Common myeloid progenitor, CD34-positive (primary cell): ENCODE measurements at regions not wholly inside any gene's neighbourhood (a gene's known extent, or its start where the extent isn't known, plus 50 kb on each side); places are given as distances from the start of the nearest gene placed in this dataset.
"Not testable (repeated sequence)": the region's sequence is repeated elsewhere in the genome, so short reads cannot be mapped to it uniquely, and the experiment has no call there.

Experiments
- CTCF ChIA-PET: fragments of 350-600 bp; sonication (Branson Sonifier 250); formaldehyde crosslinking; loops from one replicate; lab custom pipeline; 2021; ENCODE audit warnings: antibody characterized with exemption; lab: Charles Lee
- POLR2A ChIA-PET: fragments of 350-600 bp; sonication (Branson Sonifier 250); formaldehyde crosslinking; loops from one replicate; lab custom pipeline; 2021; ENCODE audit warnings: antibody characterized with exemption; lab: Charles Lee
- DNase-seq, 3 donors: peaks; one replicate each; pipeline versions ENCODE4 v3.0.0 to v3.0.0-alpha.2; 2013
- H3K27ac ChIP-seq, 2 experiments: 1 replicate in 1 of 2; 2 replicates in 1 of 2; pipeline ENCODE4 v1.7.0; 2013; ENCODE audit warnings: inconsistent platforms in 2 of 2, low read length in 2 of 2, mild to moderate bottlenecking in 2 of 2, low read depth in 1 of 2, moderate library complexity in 1 of 2; ENCODE audit not compliant: severe bottlenecking in 2 of 2, insufficient read depth in 1 of 2, poor library complexity in 1 of 2
- H3K27me3 ChIP-seq, 5 experiments: replicated peaks in 2 of 5; 1 replicate in 3 of 5; 2 replicates in 2 of 5; pipeline versions ENCODE4 v1.6.1 to v1.7.0; 2013; ENCODE audit warnings: low read length in 4 of 5, mild to moderate bottlenecking in 2 of 5, moderate library complexity in 2 of 5, inconsistent platforms in 1 of 5; ENCODE audit not compliant: insufficient read depth in 5 of 5, control insufficient read depth in 4 of 5
- H3K36me3 ChIP-seq, 4 experiments: 1 replicate in 2 of 4; 2 replicates in 2 of 4; pipeline versions ENCODE4 v1.6.1 to v1.7.0; 2013; ENCODE audit warnings: low read length in 3 of 4, control low read depth in 1 of 4, mild to moderate bottlenecking in 1 of 4; ENCODE audit not compliant: control insufficient read depth in 4 of 4, insufficient read depth in 4 of 4
- H3K4me1 ChIP-seq, 4 experiments: 1 replicate in 3 of 4; 2 replicates in 1 of 4; pipeline versions ENCODE4 v1.6.1 to v1.7.1; 2013; ENCODE audit warnings: low read length in 3 of 4, mild to moderate bottlenecking in 3 of 4, control low read depth in 1 of 4, inconsistent platforms in 1 of 4, moderate library complexity in 1 of 4; ENCODE audit not compliant: control insufficient read depth in 4 of 4, insufficient read depth in 4 of 4; ENCODE audit errors: control extremely low read depth in 1 of 4
- H3K4me3 ChIP-seq, 7 experiments: 1 replicate in 4 of 7; 2 replicates in 3 of 7; pipeline versions ENCODE4 v1.5.1 to v1.7.0; 2013; ENCODE audit warnings: mild to moderate bottlenecking in 7 of 7, low read length in 6 of 7, moderate library complexity in 6 of 7, inconsistent platforms in 2 of 7, low read depth in 2 of 7, control low read depth in 1 of 7; ENCODE audit not compliant: insufficient read depth in 4 of 7, control insufficient read depth in 1 of 7; ENCODE audit errors: extremely low read depth in 1 of 7
- H3K9me3 ChIP-seq, 5 experiments: 1 replicate in 4 of 5; 2 replicates in 1 of 5; pipeline versions ENCODE4 v1.6.1 to v1.7.1; 2013; ENCODE audit warnings: low read length in 4 of 5, mild to moderate bottlenecking in 2 of 5, inconsistent platforms in 1 of 5, low read depth in 1 of 5, moderate library complexity in 1 of 5; ENCODE audit not compliant: control insufficient read depth in 4 of 5, insufficient read depth in 2 of 5; ENCODE audit errors: control extremely low read depth in 1 of 5
- WGBS: methylation state at CpG from one replicate; pipeline ENCODE4 v1.1.5; 2013; ENCODE audit not compliant: insufficient coverage; 5-methylcytosine and 5-hydroxymethylcytosine counted together

- Histone ChIP-seq H3K27me3 (peaks cover 0 to 3% (median 0%) of the 10 kb centered on the region in 5 experiments), H3K9me3 (no peaks in the 10 kb centered on the region), H3K36me3 (no peaks in the 10 kb centered on the region), H3K27ac (no peak overlapping the region), H3K4me1 (no peaks in the 10 kb centered on the region), H3K4me3 (no peak overlapping the region)
- ChIA-PET CTCF (no interaction called here), POLR2A (no interaction called here)
- WGBS: no CpG with 5 or more reads among the region's 2 CpGs
- no peak for DNase-seq
Observed at GRCh38 chr4:169846396-169846795, 88.7 kb upstream of the HPF1 start.

DNA sequence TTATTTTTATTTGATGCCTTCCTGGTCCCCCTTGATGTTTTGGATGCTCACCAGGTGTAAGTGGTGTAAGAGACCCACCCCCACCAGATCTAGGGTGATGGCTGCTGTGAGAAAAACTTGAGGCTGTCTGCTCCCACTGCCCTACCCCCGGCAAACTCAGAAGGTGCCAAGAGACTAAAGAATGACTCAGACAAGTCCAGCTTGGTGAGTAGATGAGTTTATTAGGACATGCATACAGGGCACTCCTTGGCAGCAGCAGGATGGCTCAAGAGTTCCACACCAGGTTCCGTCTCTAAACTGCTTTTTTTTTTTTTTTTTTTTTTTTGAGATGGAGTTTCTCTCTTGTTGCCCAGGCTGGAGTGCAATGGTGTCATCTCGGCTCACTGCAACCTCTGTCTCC, 84.0 kb upstream of the HPF1 start:
- ChIA-PET POLR2A (no interaction called here), CTCF (no interaction called here)
- H3K9me3 ChIP-seq: peaks cover 0 to 2% (median 0%) of the 10 kb centered on the region in 5 experiments
- H3K4me1 ChIP-seq: no peaks in the 10 kb centered on the region
- no peak overlapping the region for H3K4me3 ChIP-seq
- peaks cover 0 to 3% (median 0%) of the 10 kb centered on the region in 5 experiments for H3K27me3 ChIP-seq
- 100% methylated on average over 1 of the region's 3 CpGs for WGBS
- H3K27ac ChIP-seq: no peak overlapping the region
- H3K36me3 ChIP-seq: no peaks in the 10 kb centered on the region
- DNase-seq: no peak

DNA sequence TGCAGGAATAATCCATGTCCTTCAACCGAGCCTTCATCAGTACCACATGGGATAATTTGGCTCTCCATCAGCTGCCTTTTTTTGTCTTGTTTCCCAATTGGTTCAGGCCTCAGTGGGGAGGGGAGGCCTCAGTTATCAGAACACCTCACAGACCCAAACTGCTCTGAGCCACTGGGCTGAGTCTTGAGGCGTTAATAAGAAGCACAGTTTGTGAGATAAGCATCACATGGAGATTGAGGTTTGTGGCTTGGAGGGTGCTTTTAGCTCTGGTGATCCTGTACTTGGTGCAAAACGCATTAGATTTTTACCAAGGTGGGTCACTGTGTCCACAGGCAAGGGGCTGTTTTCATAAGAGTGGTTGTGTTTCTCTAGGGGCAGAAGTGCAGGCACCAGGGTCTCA, 82.8 kb upstream of the HPF1 start:
- Histone ChIP-seq H3K9me3 (peaks cover 0 to 2% (median 0%) of the 10 kb centered on the region in 5 experiments), H3K36me3 (no peaks in the 10 kb centered on the region), H3K4me3 (no peak overlapping the region), H3K27me3 (peaks cover 0 to 3% (median 0%) of the 10 kb centered on the region in 5 experiments), H3K4me1 (no peaks in the 10 kb centered on the region), H3K27ac (no peak overlapping the region)
- WGBS: 49% methylated on average over 3 of the region's 3 CpGs
- POLR2A ChIA-PET: no interaction called here
- CTCF ChIA-PET: no interaction called here
- peak in 1 of 3 donors; percentile 7 for DNase-seq

DNA sequence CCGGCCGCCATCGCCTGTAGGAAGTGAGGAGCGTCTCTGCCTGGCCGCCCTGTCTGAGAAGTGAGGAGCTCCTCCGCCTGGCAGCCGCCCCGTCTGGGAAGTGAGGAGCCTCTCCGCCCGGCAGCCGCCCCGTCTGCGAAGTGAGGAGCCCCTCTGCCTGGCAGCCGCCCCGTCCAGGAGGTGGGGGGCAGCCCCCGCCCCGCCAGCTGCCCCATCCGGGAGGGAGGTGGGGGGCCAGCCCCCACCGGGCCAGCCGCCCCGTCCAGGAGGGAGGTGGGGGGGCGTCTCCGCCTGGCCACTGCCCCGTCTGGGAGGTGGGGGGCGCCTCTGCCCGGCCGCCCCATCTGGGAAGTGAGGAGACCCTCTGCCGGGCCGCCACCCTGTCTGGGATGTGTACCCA, 70.6 kb upstream of the HPF1 start:
- WGBS: 90% methylated on average over 25 of the region's 29 CpGs
- H3K27me3 ChIP-seq, H3K36me3 ChIP-seq, H3K27ac ChIP-seq, CTCF ChIA-PET, DNase-seq, H3K4me3 ChIP-seq, H3K4me1 ChIP-seq, H3K9me3 ChIP-seq, POLR2A ChIA-PET: not testable (repeated sequence)

GRCh38 chr4:169826634-169827187, 69.0 kb upstream of the HPF1 start:
- no peak for DNase-seq
- H3K4me1 ChIP-seq: no peaks in the 10 kb centered on the region
- no peak overlapping the region for H3K27ac ChIP-seq
- no peaks in the 10 kb centered on the region for H3K36me3 ChIP-seq
- no peaks in the 10 kb centered on the region for H3K9me3 ChIP-seq
- 97% methylated on average over 3 of the region's 6 CpGs for WGBS
- CTCF ChIA-PET: interaction anchor here (1.4 kb wide), 1 partner anchor 16 kb away, joined by 4 read pairs; no protein-coding TSS in a partner anchor
- no peak overlapping the region for H3K4me3 ChIP-seq
- no peaks in the 10 kb centered on the region for H3K27me3 ChIP-seq
- POLR2A ChIA-PET: no interaction called here

GRCh38 chr4:169823685-169824084, 65.9 kb upstream of the HPF1 start:
- H3K27ac ChIP-seq: no peak overlapping the region
- CTCF ChIA-PET: interaction anchor here (0.7 to 0.9 kb wide), 3 partner anchors 13 to 687 kb away, joined by 3 to 4 read pairs (median 3); no protein-coding TSS in a partner anchor
- POLR2A ChIA-PET: no interaction called here
- H3K27me3 ChIP-seq: no peaks in the 10 kb centered on the region
- H3K4me3 ChIP-seq: no peak overlapping the region
- H3K4me1 ChIP-seq: peaks cover under 1 to 3% (median 3%) of the 10 kb centered on the region in 4 experiments
- peak; percentile 66 to 88 (median 86) for DNase-seq
- no peaks in the 10 kb centered on the region for H3K36me3 ChIP-seq
- 22% methylated on average over 6 of the region's 7 CpGs for WGBS
- H3K9me3 ChIP-seq: no peaks in the 10 kb centered on the region

DNA sequence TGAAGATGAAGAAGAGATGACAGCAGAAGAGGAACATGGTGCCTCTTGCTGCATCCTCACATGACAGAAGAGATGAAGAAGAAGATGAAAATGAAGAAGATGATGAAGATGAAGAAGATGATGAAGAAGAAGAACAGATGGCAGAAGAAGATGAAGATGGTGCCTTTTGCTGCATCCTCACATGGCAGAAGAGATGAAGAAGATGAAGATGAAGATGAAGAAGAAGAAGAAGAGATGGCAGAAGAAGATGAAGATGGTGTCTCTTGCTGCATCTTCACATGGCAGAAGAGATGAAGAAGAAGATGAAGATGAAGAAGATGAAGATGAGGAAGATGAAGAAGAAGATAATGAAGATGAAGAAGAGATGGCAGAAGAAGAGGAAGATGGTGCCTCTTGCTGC, 63.7 kb upstream of the HPF1 start:
- peaks cover 4 to 21% (median 16%) of the 10 kb centered on the region in 4 experiments for H3K4me1 ChIP-seq
- H3K27me3 ChIP-seq: no peaks in the 10 kb centered on the region
- peak in 1 of 3 donors; percentile 47 for DNase-seq
- ChIA-PET POLR2A (no interaction called here), CTCF (no interaction called here)
- no peaks in the 10 kb centered on the region for H3K36me3 ChIP-seq
- no peaks in the 10 kb centered on the region for H3K9me3 ChIP-seq
- no peak overlapping the region for H3K27ac ChIP-seq
- H3K4me3 ChIP-seq: no peak overlapping the region
